Bronchial epithelial cell (primary cell): ENCODE measurements at regions not wholly inside any gene's neighbourhood (a gene's known extent, or its start where the extent isn't known, plus 50 kb on each side); places are given as distances from the start of the nearest gene placed in this dataset.

Experiments
- DNase-seq: peaks from one replicate; pipeline ENCODE4 v3.0.0-alpha.2; 2010; ENCODE audit warnings: low read depth
- FAIRE-seq: peaks from 2 replicates; lab custom pipeline; 2011; peaks lifted over from hg19 to GRCh38; lab: Jason Lieb, UNC
- H3K27me3 ChIP-seq: 2 replicates; pipeline ENCODE4 v1.5.1; 2011; ENCODE audit warnings: low read length; ENCODE audit not compliant: control insufficient read depth, insufficient read depth
- H3K36me3 ChIP-seq: 2 replicates; pipeline ENCODE4 v1.5.1; 2011; ENCODE audit warnings: low read length; ENCODE audit not compliant: control insufficient read depth, insufficient read depth
- H3K4me3 ChIP-seq: 2 replicates; pipeline ENCODE4 v1.5.1; 2011; ENCODE audit warnings: mild to moderate bottlenecking, low read depth, low read length, control low read depth
- CTCF ChIP-seq: IDR thresholded peaks from 2 replicates; pipeline ENCODE4 v1.5.1; 2011; ENCODE audit warnings: mild to moderate bottlenecking, moderate library complexity, low read length, control low read depth, inconsistent platforms; ENCODE audit not compliant: insufficient read depth, severe bottlenecking

- H3K4me3 ChIP-seq: no peak overlapping the region
- DNase-seq (no peak), FAIRE-seq (no peak)
- no peaks in the 10 kb centered on the region for H3K36me3 ChIP-seq
- no peak for TF ChIP-seq CTCF
- H3K27me3 ChIP-seq: no peaks in the 10 kb centered on the region
These were observed 132.2 kb downstream of the PTGER3 start for GRCh38 chr1:70915258-70916033.

GRCh38 chr1:70916034-70916427 is 131.6 kb downstream of the PTGER3 start:
- Histone ChIP-seq H3K36me3 (no peaks in the 10 kb centered on the region), H3K4me3 (no peak overlapping the region), H3K27me3 (no peaks in the 10 kb centered on the region)
- no peak for DNase-seq
- FAIRE-seq: no peak
- TF ChIP-seq CTCF: no peak

- no peak for TF ChIP-seq CTCF
These were observed 127.8 kb downstream of the PTGER3 start for GRCh38 chr1:70919706-70920323.

More at GRCh38 chr1:70919706-70920323, 127.8 kb downstream of the PTGER3 start:
- Histone ChIP-seq H3K4me3 (no peak overlapping the region), H3K36me3 (no peaks in the 10 kb centered on the region), H3K27me3 (no peaks in the 10 kb centered on the region)
- FAIRE-seq (no peak), DNase-seq (no peak)
